ENCODE measurements at regions not wholly inside any gene's neighbourhood (a gene's known extent, or its start where the extent isn't known, plus 50 kb on each side); places are given as distances from the start of the nearest gene placed in this dataset.

DNA sequence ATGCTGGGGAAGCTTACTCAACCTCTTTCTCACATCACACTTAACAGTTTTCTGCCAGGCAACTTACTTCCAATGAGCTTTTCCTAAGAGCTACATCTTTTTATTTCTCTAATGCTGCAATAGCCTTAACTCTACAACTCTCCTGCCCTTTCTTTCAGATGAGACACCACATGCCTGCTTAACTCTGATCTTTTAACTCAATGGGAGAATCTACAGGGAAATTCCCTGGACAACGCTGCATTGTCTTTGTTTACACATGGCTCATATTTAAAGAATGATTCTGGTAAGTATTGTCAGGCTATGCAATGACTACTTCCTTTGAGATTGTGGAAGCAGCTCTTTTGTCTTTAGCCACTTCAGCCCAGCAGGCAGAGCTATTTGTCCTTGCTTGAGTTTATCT lies 353.1 kb upstream of the BCHE start (continued):
- TF ChIP-seq, protein P1, sequence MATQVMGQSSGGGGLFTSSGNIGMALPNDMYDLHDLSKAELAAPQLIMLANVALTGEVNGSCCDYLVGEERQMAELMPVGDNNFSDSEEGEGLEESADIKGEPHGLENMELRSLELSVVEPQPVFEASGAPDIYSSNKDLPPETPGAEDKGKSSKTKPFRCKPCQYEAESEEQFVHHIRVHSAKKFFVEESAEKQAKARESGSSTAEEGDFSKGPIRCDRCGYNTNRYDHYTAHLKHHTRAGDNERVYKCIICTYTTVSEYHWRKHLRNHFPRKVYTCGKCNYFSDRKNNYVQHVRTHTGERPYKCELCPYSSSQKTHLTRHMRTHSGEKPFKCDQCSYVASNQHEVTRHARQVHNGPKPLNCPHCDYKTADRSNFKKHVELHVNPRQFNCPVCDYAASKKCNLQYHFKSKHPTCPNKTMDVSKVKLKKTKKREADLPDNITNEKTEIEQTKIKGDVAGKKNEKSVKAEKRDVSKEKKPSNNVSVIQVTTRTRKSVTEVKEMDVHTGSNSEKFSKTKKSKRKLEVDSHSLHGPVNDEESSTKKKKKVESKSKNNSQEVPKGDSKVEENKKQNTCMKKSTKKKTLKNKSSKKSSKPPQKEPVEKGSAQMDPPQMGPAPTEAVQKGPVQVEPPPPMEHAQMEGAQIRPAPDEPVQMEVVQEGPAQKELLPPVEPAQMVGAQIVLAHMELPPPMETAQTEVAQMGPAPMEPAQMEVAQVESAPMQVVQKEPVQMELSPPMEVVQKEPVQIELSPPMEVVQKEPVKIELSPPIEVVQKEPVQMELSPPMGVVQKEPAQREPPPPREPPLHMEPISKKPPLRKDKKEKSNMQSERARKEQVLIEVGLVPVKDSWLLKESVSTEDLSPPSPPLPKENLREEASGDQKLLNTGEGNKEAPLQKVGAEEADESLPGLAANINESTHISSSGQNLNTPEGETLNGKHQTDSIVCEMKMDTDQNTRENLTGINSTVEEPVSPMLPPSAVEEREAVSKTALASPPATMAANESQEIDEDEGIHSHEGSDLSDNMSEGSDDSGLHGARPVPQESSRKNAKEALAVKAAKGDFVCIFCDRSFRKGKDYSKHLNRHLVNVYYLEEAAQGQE (IDR thresholded peaks at IDR 0.05; ENCODE audit: low read depth, low read length): no peak
- TF ChIP-seq FOXM1 (IDR thresholded peaks at IDR 0.05; ENCODE audit: low read depth): no peak
- TF ChIP-seq, protein P2, sequence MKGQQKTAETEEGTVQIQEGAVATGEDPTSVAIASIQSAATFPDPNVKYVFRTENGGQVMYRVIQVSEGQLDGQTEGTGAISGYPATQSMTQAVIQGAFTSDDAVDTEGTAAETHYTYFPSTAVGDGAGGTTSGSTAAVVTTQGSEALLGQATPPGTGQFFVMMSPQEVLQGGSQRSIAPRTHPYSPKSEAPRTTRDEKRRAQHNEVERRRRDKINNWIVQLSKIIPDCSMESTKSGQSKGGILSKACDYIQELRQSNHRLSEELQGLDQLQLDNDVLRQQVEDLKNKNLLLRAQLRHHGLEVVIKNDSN (IDR thresholded peaks at IDR 0.05; ENCODE audit: borderline replicate concordance, low read depth): no peak

DNA sequence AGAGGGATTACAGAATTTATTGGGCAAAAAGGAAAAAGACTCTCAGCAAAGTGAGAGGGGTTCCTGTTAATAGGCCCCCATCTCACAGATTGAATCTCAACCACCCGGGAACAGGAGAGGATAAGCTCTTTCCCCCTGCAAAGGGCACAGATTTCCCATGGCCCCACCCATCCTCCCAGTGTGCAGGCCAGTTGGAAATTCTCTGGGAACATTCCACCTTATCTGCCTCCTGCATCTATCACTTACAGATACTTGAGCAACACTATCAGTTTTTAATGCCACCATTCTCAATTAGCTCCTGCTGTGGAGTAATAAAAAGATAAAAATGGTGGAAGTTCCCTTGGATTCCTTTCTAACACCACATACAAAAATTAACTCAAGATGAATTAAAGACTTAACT lies 350.0 kb upstream of the BCHE start:
- Histone ChIP-seq H3K4me1 (ENCODE audit: control insufficient read depth in 1 of 2, insufficient read depth in 2 of 2, low read depth in 1 of 2, low read length in 1 of 2) (no peaks in the 10 kb centered on the region), H3F3A (replicated peaks; ENCODE audit: insufficient read depth) (no peaks in the 10 kb centered on the region), H4K20me1 (ENCODE audit: insufficient read depth) (no peaks in the 10 kb centered on the region), H2AFZ (ENCODE audit: low read depth) (no peak overlapping the region), H3K36me3 (replicated peaks in 1 of 2; ENCODE audit: control insufficient read depth in 1 of 2, insufficient read depth in 2 of 2, low read length in 1 of 2) (no peaks in the 10 kb centered on the region), H3K79me2 (ENCODE audit: insufficient read depth) (no peaks in the 10 kb centered on the region), H3K27ac (ENCODE audit: low read depth in 2 of 2, low read length in 1 of 2) (no peak overlapping the region), H3K4me3 (ENCODE audit: low read depth in 2 of 2, low read length in 1 of 2) (no peak overlapping the region), H3K27me3 (ENCODE audit: insufficient read depth) (no peaks in the 10 kb centered on the region), H3K4me2 (no peak overlapping the region), H3K9me3 (no peaks in the 10 kb centered on the region), H3K9me2 (no peaks in the 10 kb centered on the region), H3K9ac (no peak overlapping the region)
- no peak for DNase-seq
- ChIA-PET CTCF (no interaction called here), POLR2A (no interaction called here)
- no peak for TF ChIP-seq JUND (IDR thresholded peaks at IDR 0.05)
- TF ChIP-seq SIN3A (IDR thresholded peaks at IDR 0.05; ENCODE audit: borderline replicate concordance, low read depth, low read length): no peak
- no peak for TF ChIP-seq ELF1 (IDR thresholded peaks at IDR 0.05)
- no peak for TF ChIP-seq RCOR1 (IDR thresholded peaks at IDR 0.05; ENCODE audit: low read length)
- no peak for TF ChIP-seq TEAD4 (IDR thresholded peaks at IDR 0.05; ENCODE audit: borderline replicate concordance, insufficient read depth)
- no peak for TF ChIP-seq EP300 (IDR thresholded peaks at IDR 0.05; ENCODE audit: borderline replicate concordance in 1 of 2, low read depth in 1 of 2, low read length in 1 of 2)
- no peak for TF ChIP-seq GATA2 (CRISPR knock-in tag; IDR thresholded peaks at IDR 0.05)
- no peak for TF ChIP-seq YY1 (IDR thresholded peaks at IDR 0.05; ENCODE audit: low read depth)
- TF ChIP-seq TCF12 (IDR thresholded peaks at IDR 0.05): no peak
- 13% methylated on average over 1 of the region's 1 CpG for WGBS (ENCODE audit: low lambda C conversion rate)

DNA sequence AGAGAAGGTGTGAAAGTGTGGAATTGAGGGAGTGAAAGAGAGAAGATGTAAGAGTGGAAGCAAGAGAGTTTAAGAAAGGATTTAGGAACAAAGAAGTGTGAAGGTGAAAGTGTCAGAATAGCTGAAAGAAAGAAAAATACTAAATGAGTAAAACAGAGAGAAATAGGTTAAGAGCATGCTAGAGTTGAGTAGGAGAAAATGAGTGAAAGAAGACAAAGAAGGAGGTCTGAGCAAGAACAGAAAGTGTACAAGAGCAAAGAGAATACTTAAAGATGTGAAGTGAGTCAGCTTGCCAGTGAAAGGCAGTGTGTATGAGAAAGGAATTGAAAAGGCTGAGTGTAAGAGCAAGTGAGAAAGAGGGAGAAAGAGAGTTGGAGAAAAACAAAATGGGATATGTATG lies 348.8 kb upstream of the BCHE start:
- no peaks in the 10 kb centered on the region for H3F3A ChIP-seq (replicated peaks; ENCODE audit: insufficient read depth)
- no peaks in the 10 kb centered on the region for H3K9me3 ChIP-seq
- ChIA-PET CTCF (no interaction called here), POLR2A (no interaction called here)
- no peaks in the 10 kb centered on the region for H3K79me2 ChIP-seq (ENCODE audit: insufficient read depth)
- no peak overlapping the region for H3K4me3 ChIP-seq (ENCODE audit: low read depth in 2 of 2, low read length in 1 of 2)
- DNase-seq: no peak
- no peaks in the 10 kb centered on the region for H3K4me1 ChIP-seq (ENCODE audit: control insufficient read depth in 1 of 2, insufficient read depth in 2 of 2, low read depth in 1 of 2, low read length in 1 of 2)
- H4K20me1 ChIP-seq (ENCODE audit: insufficient read depth): no peaks in the 10 kb centered on the region
- no peak for TF ChIP-seq NFIC (IDR thresholded peaks at IDR 0.05; ENCODE audit: borderline replicate concordance)
- TF ChIP-seq SMC3 (IDR thresholded peaks at IDR 0.05; ENCODE audit: low read depth, low read length): no peak
- TF ChIP-seq GATA2 (CRISPR knock-in tag; IDR thresholded peaks at IDR 0.05): no peak
- no peak for TF ChIP-seq GABPA (IDR thresholded peaks at IDR 0.05; ENCODE audit: low read depth)
- TF ChIP-seq POLR2AphosphoS5 (IDR thresholded peaks at IDR 0.05; ENCODE audit: low read depth, low read length): no peak
- no peak for TF ChIP-seq RAD21 (IDR thresholded peaks at IDR 0.05; ENCODE audit: low read length)
- TF ChIP-seq ELF1 (IDR thresholded peaks at IDR 0.05): no peak
- TF ChIP-seq, protein P3, sequence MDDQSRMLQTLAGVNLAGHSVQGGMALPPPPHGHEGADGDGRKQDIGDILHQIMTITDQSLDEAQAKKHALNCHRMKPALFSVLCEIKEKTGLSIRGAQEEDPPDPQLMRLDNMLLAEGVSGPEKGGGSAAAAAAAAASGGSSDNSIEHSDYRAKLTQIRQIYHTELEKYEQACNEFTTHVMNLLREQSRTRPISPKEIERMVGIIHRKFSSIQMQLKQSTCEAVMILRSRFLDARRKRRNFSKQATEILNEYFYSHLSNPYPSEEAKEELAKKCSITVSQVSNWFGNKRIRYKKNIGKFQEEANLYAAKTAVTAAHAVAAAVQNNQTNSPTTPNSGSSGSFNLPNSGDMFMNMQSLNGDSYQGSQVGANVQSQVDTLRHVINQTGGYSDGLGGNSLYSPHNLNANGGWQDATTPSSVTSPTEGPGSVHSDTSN (IDR thresholded peaks at IDR 0.05): no peak
- TF ChIP-seq, protein P1 (IDR thresholded peaks at IDR 0.05; ENCODE audit: low read depth, low read length): no peak
- TF ChIP-seq EP300 (IDR thresholded peaks at IDR 0.05; ENCODE audit: borderline replicate concordance in 1 of 2, low read depth in 1 of 2, low read length in 1 of 2): no peak
- no peak overlapping the region for H2AFZ ChIP-seq (ENCODE audit: low read depth)
- H3K9me2 ChIP-seq: no peaks in the 10 kb centered on the region
- no peak overlapping the region for H3K9ac ChIP-seq
- H3K27me3 ChIP-seq (ENCODE audit: insufficient read depth): no peaks in the 10 kb centered on the region
- H3K4me2 ChIP-seq: no peak overlapping the region
- no peak overlapping the region for H3K27ac ChIP-seq (ENCODE audit: low read depth in 2 of 2, low read length in 1 of 2)
- no peaks in the 10 kb centered on the region for H3K36me3 ChIP-seq (replicated peaks in 1 of 2; ENCODE audit: control insufficient read depth in 1 of 2, insufficient read depth in 2 of 2, low read length in 1 of 2)
